H4 (cell line): ENCODE measurements at regions not wholly inside any gene's neighbourhood (a gene's known extent, or its start where the extent isn't known, plus 50 kb on each side); places are given as distances from the start of the nearest gene placed in this dataset.
A peak's percentile ranks its signal among the peaks of the same experiment; 100 is the strongest.

ENCODE experiments used
- DNase-seq: peaks from one replicate; pipeline ENCODE4 v3.0.0-alpha.2; 2015; ENCODE audit warnings: low spot score

- peak; percentile 9 for DNase-seq
These were observed 300.7 kb upstream of the TBX3 start for GRCh38 chr12:114984634-114985061.

GRCh38 chr12:114982760-114983159 lies 298.8 kb upstream of the TBX3 start:
- DNase-seq: peak; percentile 30

GRCh38 chr12:114981036-114981435 lies 297.1 kb upstream of the TBX3 start:
- DNase-seq: no peak

- DNase-seq: no peak
These were observed 293.0 kb upstream of the TBX3 start for GRCh38 chr12:114976959-114977358.

GRCh38 chr12:114976372-114976771 lies 292.4 kb upstream of the TBX3 start:
- DNase-seq: no peak

GRCh38 chr12:114975640-114976310 lies 291.8 kb upstream of the TBX3 start:
- DNase-seq: no peak

- DNase-seq: no peak
These were observed 291.1 kb upstream of the TBX3 start for GRCh38 chr12:114974826-114975639.

- no peak for DNase-seq
These were observed 290.4 kb upstream of the TBX3 start for GRCh38 chr12:114974333-114974732.

- no peak for DNase-seq
These were observed 284.8 kb upstream of the TBX3 start for GRCh38 chr12:114968727-114969126.

GRCh38 chr12:114967151-114967550 lies 283.2 kb upstream of the TBX3 start:
- DNase-seq: no peak

- no peak for DNase-seq
These were observed 280.9 kb upstream of the TBX3 start for GRCh38 chr12:114964841-114965240.

GRCh38 chr12:114963846-114964245 lies 279.9 kb upstream of the TBX3 start:
- no peak for DNase-seq

- DNase-seq: no peak
These were observed 277.5 kb upstream of the TBX3 start for GRCh38 chr12:114961491-114961890.

- no peak for DNase-seq
These were observed 274.6 kb upstream of the TBX3 start for GRCh38 chr12:114958538-114958937.

GRCh38 chr12:114957225-114957624 lies 273.2 kb upstream of the TBX3 start:
- DNase-seq: no peak

- peak; percentile 19 for DNase-seq
These were observed 271.5 kb upstream of the TBX3 start for GRCh38 chr12:114955414-114956014.

GRCh38 chr12:114954511-114955055 lies 270.6 kb upstream of the TBX3 start:
- no peak for DNase-seq

- DNase-seq: no peak
These were observed 268.7 kb upstream of the TBX3 start for GRCh38 chr12:114952573-114953271.

- no peak for DNase-seq
These were observed 265.3 kb upstream of the TBX3 start for GRCh38 chr12:114949058-114949820.

- no peak for DNase-seq
These were observed 261.4 kb upstream of the TBX3 start for GRCh38 chr12:114945351-114945750.

GRCh38 chr12:114944736-114945135 lies 260.8 kb upstream of the TBX3 start:
- no peak for DNase-seq
